PC-9 (cell line): ENCODE measurements at regions not wholly inside any gene's neighbourhood (a gene's known extent, or its start where the extent isn't known, plus 50 kb on each side); places are given as distances from the start of the nearest gene placed in this dataset.

Experiments used
- BruUV-seq: library from RNA; stranded (reverse); fragments of 400-500 nt; replicated peaks from 2 replicates; lab custom pipeline; 2021; lab: Mats Ljungman, UMichigan
- CTCF ChIA-PET: fragments of 300-600 bp; sonication (Branson Sonifier 250); formaldehyde crosslinking; loops from one replicate; lab custom pipeline; 2022; ENCODE audit warnings: antibody characterized with exemption; lab: Charles Lee
- POLR2A ChIA-PET: fragments of 300-600 bp; sonication (Branson Sonifier 250); formaldehyde crosslinking; loops from one replicate; lab custom pipeline; 2022; ENCODE audit warnings: antibody characterized with exemption; ENCODE audit not compliant: unreplicated experiment; lab: Charles Lee
- DNase-seq, 2 experiments: peaks; one replicate each; pipeline versions ENCODE4 v3.0.0 to v3.0.0-alpha.2; 2015 to 2022; ENCODE audit warnings: mixed read lengths in 1 of 2
- H2AFZ ChIP-seq: fragments of 200-600 bp; sonication (generic); 2 replicates; pipeline ENCODE4 v1.8.1; 2017; ENCODE audit warnings: antibody characterized with exemption
- H3F3A ChIP-seq: fragments of 200-600 bp; sonication (generic); 2 replicates; pipeline ENCODE4 v1.8.1; 2017; ENCODE audit warnings: antibody characterized with exemption, mild to moderate bottlenecking, low read depth; ENCODE audit not compliant: insufficient read depth
- H3K27ac ChIP-seq: fragments of 200-600 bp; sonication (generic); 2 replicates; pipeline ENCODE4 v1.6.1; 2016; ENCODE audit warnings: mixed run types
- H3K27me3 ChIP-seq: fragments of 200-600 bp; sonication (generic); 2 replicates; pipeline ENCODE4 v1.6.1; 2016; ENCODE audit warnings: low read depth, mixed run types; ENCODE audit not compliant: insufficient read depth
- H3K36me3 ChIP-seq: fragments of 200-600 bp; sonication (generic); 2 replicates; pipeline ENCODE4 v1.6.1; 2016; ENCODE audit warnings: low read depth, mixed run types
- H3K4me1 ChIP-seq: fragments of 200-600 bp; sonication (generic); replicated peaks from 2 replicates; pipeline ENCODE4 v1.6.1; 2016; ENCODE audit warnings: mixed run types; ENCODE audit not compliant: insufficient read depth
- H3K4me2 ChIP-seq: fragments of 200-600 bp; sonication (generic); 2 replicates; pipeline ENCODE4 v1.6.1; 2017; ENCODE audit warnings: mixed run types
- H3K4me3 ChIP-seq: fragments of 200-600 bp; sonication (generic); 2 replicates; pipeline ENCODE4 v1.6.1; 2016; ENCODE audit warnings: mixed run types
- H3K79me2 ChIP-seq: fragments of 200-600 bp; sonication (generic); 2 replicates; pipeline ENCODE4 v1.6.1; 2017; ENCODE audit warnings: low read depth, mixed run types
- H3K9me2 ChIP-seq: fragments of 200-600 bp; sonication (generic); 2 replicates; pipeline ENCODE4 v1.8.1; 2017; ENCODE audit warnings: mild to moderate bottlenecking; ENCODE audit not compliant: insufficient read depth
- H3K9me3 ChIP-seq: fragments of 200-600 bp; sonication (generic); 2 replicates; pipeline ENCODE4 v1.8.1; 2016; ENCODE audit warnings: low read depth; ENCODE audit not compliant: insufficient read depth
- H4K20me1 ChIP-seq: fragments of 200-600 bp; sonication (generic); 2 replicates; pipeline ENCODE4 v1.8.1; 2017; ENCODE audit not compliant: insufficient read depth
- EZH2 ChIP-seq: fragments of 200-600 bp; sonication (generic); IDR thresholded peaks from 2 replicates; pipeline ENCODE4 v1.8.0; 2017; ENCODE audit warnings: antibody characterized with exemption, low read depth
- intact Hi-C: fragments of 100-400 bp; cut with micrococcal nuclease; formaldehyde crosslinking; loops from one replicate; pipeline ENCODE4 v1.10.0; 2022; ENCODE audit not compliant: unreplicated experiment
- TF ChIP-seq, protein P1 (sequence below): fragments of 200-600 bp; sonication (generic); conservative IDR thresholded peaks from 2 replicates; pipeline ENCODE4 v1.6.1; 2017; ENCODE audit warnings: mixed run types, antibody characterized with exemption, mild to moderate bottlenecking, moderate library complexity

DNA sequence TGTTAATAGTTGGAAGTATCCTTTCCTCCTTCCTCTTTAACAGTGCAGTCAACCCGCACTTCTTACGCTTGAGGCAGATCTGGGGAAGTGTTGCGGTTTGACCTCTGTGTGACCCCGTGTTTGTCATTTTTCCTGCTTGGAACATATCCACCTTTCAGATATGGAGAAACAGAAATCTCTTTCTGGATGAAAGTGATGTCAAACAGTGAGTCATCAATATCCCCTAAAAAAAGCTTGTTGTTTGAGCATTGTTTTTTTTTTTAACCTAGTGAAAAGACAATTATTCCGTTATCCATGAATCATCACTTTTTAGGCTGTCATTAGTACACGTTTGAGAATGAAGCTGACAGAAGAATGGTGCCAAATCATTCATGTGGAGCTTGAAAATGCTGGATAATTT, 293.7 kb downstream of the ARPP21 start:
- Histone ChIP-seq H3K4me1 (peaks cover 12% of the 10 kb centered on the region), H2AFZ (no peak overlapping the region), H4K20me1 (no peaks in the 10 kb centered on the region), H3K79me2 (no peaks in the 10 kb centered on the region), H3K4me2 (no peak overlapping the region; the same call in 1 of the 2 replicates), H3K27me3 (peaks cover 6% of the 10 kb centered on the region; the same call in 1 of the 2 replicates), H3K9me3 (no peaks in the 10 kb centered on the region), H3K9me2 (no peaks in the 10 kb centered on the region), H3K27ac (no peak overlapping the region), H3F3A (0 out of 2 replicates have a peak, but pooled peaks cover 9% of the 10 kb centered on the region), H3K4me3 (no peak overlapping the region), H3K36me3 (no peaks in the 10 kb centered on the region)
- ChIA-PET CTCF (interaction anchor here (1.1 kb wide), 1 partner anchor 24 kb away, joined by 6 read pairs; no protein-coding TSS in a partner anchor), POLR2A (no interaction called here)
- intact Hi-C loops, result no loop called here
- DNase-seq, result peak; percentile 41 to 78
- BruUV-seq, result no TSS peak
- no peak for TF ChIP-seq EZH2
- TF ChIP-seq, protein P1, sequence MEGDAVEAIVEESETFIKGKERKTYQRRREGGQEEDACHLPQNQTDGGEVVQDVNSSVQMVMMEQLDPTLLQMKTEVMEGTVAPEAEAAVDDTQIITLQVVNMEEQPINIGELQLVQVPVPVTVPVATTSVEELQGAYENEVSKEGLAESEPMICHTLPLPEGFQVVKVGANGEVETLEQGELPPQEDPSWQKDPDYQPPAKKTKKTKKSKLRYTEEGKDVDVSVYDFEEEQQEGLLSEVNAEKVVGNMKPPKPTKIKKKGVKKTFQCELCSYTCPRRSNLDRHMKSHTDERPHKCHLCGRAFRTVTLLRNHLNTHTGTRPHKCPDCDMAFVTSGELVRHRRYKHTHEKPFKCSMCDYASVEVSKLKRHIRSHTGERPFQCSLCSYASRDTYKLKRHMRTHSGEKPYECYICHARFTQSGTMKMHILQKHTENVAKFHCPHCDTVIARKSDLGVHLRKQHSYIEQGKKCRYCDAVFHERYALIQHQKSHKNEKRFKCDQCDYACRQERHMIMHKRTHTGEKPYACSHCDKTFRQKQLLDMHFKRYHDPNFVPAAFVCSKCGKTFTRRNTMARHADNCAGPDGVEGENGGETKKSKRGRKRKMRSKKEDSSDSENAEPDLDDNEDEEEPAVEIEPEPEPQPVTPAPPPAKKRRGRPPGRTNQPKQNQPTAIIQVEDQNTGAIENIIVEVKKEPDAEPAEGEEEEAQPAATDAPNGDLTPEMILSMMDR, result no peak

DNA sequence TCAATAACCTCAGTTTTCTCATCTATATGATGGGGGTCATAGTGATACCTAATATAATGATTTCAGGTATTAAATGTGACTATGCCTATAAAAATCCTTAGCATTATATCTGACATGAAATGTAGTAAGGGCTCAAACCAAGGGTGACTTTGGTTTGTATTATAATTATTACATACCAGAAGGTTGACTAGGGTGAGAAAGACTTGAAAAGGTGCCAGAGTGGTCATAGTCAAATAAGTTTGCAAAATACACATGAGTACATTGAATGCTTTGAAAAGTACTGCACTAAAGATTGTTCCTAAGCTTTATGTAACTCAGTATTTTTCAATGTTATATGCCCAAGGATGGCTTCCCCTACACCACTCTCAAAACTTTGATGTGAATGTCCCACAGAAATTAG, 297.2 kb downstream of the ARPP21 start:
- no peaks in the 10 kb centered on the region for H3K79me2 ChIP-seq
- no peak for DNase-seq
- peaks cover 6% of the 10 kb centered on the region; the same call in 1 of the 2 replicates for H3K27me3 ChIP-seq
- H2AFZ ChIP-seq, result no peak overlapping the region
- 0 out of 2 replicates have a peak, but pooled peaks cover 9% of the 10 kb centered on the region for H3F3A ChIP-seq
- TF ChIP-seq, protein P1, result no peak
- no peak for TF ChIP-seq EZH2
- BruUV-seq, result no TSS peak
- H3K27ac ChIP-seq, result no peak overlapping the region
- ChIA-PET POLR2A (interaction anchor here (0.7 kb wide), 1 partner anchor 12 kb away, joined by 4 read pairs; no protein-coding TSS in a partner anchor), CTCF (no interaction called here)
- H3K4me1 ChIP-seq, result peaks cover 12% of the 10 kb centered on the region
- intact Hi-C loops, result no loop called here
- no peaks in the 10 kb centered on the region for H4K20me1 ChIP-seq
- H3K4me3 ChIP-seq, result no peak overlapping the region
- no peaks in the 10 kb centered on the region for H3K9me2 ChIP-seq
- H3K36me3 ChIP-seq, result no peaks in the 10 kb centered on the region
- no peak overlapping the region for H3K4me2 ChIP-seq
- H3K9me3 ChIP-seq, result no peaks in the 10 kb centered on the region

DNA sequence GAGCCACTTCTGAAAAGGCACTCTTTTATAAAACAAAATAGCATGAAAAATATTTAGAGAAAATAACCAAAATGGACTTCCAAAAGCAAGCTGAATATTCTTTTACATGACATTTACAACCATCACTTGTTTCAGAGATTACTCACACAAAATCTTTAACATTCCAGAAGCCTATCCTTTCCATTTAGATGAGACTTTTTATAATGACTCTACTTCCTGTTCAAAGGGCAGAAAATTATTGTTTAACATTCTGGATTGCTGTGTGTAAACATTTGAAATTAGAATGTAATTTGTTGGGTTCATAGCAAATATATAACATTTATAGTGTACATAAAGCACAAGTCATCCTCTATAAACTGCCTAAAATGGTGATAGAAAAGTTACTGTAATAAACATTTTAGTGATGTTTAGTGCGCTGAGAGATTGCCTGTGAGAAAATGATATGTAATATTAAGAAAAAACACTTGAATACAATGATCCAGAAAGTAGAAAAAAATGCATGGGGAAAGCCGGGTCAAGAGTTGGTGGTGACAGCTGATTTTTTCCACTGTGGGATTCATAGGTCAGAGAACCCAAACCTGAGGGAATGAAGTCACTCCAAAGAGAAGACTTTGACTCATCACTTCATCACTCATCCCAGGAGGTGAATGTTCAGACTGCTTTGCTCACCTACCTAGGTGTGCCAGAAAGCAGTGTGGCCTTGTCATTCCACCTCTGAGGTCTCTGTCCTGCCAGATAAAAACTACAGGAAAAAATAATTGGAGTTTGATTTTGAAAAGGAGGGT, 305.8 kb downstream of the ARPP21 start:
- no peaks in the 10 kb centered on the region for H3K4me1 ChIP-seq
- no peaks in the 10 kb centered on the region for H3F3A ChIP-seq
- BruUV-seq, result no TSS peak
- no peak for DNase-seq
- H2AFZ ChIP-seq, result no peak overlapping the region
- H3K27ac ChIP-seq, result no peak overlapping the region
- H3K9me2 ChIP-seq, result no peaks in the 10 kb centered on the region
- H3K4me2 ChIP-seq, result no peak overlapping the region
- no peaks in the 10 kb centered on the region for H3K36me3 ChIP-seq
- intact Hi-C loops, result no loop called here
- CTCF ChIA-PET, result no interaction called here
- H4K20me1 ChIP-seq, result no peaks in the 10 kb centered on the region
- H3K9me3 ChIP-seq, result no peaks in the 10 kb centered on the region
- no peak for TF ChIP-seq EZH2
- TF ChIP-seq, protein P1, result no peak
- H3K4me3 ChIP-seq, result no peak overlapping the region
- no peaks in the 10 kb centered on the region for H3K79me2 ChIP-seq
- no peaks in the 10 kb centered on the region for H3K27me3 ChIP-seq
- POLR2A ChIA-PET, result interaction anchor here (0.6 kb wide), 1 partner anchor 1839 kb away, joined by 3 read pairs; no protein-coding TSS in a partner anchor
